ENCODE measurements at regions not wholly inside any gene's neighbourhood (a gene's known extent, or its start where the extent isn't known, plus 50 kb on each side); places are given as distances from the start of the nearest gene placed in this dataset.

DNA sequence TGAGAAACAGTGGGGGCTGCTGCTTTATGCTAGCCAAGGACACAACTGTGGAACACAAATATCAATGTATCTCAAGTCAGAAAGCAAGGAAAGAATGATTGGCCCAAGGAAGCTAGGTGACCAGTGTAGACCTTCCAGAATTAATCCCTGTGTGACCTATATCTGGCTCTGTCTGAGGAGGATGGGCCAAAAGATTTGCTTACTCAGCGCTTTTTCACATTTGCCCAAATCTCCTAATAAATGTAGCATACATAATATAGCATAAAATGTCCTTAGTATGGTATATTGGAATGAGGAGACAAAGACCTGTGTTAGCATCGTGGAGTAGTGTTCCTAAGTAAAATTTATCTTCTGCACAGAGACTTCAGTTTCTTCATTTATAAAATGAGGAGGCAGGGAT lies 66.7 kb upstream of the NT5C1B start:
- Mint-ChIP-seq H3K27me3 (ENCODE audit: insufficient read depth) (no peaks in the 10 kb centered on the region), H3K4me3 (no peak overlapping the region), H3K36me3 (ENCODE audit: low read depth) (no peaks in the 10 kb centered on the region), H3K27ac (no peak overlapping the region), H3K9me3 (no peaks in the 10 kb centered on the region), H3K4me1 (ENCODE audit: low read depth) (peaks cover 26% of the 10 kb centered on the region)
- TF ChIP-seq, protein P1, sequence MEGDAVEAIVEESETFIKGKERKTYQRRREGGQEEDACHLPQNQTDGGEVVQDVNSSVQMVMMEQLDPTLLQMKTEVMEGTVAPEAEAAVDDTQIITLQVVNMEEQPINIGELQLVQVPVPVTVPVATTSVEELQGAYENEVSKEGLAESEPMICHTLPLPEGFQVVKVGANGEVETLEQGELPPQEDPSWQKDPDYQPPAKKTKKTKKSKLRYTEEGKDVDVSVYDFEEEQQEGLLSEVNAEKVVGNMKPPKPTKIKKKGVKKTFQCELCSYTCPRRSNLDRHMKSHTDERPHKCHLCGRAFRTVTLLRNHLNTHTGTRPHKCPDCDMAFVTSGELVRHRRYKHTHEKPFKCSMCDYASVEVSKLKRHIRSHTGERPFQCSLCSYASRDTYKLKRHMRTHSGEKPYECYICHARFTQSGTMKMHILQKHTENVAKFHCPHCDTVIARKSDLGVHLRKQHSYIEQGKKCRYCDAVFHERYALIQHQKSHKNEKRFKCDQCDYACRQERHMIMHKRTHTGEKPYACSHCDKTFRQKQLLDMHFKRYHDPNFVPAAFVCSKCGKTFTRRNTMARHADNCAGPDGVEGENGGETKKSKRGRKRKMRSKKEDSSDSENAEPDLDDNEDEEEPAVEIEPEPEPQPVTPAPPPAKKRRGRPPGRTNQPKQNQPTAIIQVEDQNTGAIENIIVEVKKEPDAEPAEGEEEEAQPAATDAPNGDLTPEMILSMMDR (IDR thresholded peaks at IDR 0.05), result no peak
- no peak for DNase-seq

DNA sequence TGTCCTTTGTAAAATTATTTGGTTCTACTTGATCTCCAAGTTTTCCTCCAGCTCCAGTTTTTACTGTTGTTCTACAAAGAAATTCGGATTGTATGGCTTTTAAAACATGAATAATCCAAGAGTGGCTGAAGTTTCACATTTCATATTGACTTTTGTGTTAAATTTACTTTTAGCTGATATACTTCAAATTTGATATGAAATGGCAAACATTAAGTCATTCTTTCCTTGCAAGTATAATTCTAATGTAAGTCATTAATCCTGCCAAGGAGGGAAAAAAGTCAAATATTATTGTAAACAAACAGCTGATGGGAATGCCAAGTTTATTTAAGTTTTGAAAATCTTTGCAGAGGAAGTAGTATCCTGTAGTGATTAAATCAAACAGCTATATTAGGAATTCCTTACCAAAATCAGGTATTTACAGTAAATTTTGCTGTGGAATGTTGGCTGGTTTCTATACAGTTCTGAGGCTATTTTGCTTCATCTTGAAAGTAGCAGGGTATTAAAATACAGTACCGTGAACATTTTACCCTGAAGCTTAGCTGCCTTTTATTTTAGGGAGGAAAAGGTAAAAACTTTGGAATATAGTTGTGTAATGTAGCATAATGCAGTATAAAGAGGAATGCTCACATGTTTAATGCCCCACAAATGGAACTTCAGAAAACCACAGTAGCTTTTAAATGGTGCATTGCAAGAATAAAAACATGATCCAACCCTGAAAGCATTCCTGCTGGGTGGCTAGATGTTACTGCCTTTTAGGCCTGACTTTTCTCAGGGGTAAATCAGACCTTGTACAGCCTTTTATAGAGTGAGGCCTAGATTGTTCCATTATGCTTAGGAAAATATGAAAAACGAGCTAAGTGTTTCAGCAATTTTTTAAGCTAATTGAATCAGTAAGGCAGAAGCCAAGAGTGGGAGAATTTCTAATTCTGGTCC lies 62.7 kb upstream of the NT5C1B start:
- peak; percentile 71 for DNase-seq
- peak overlapping the region; percentile 80 for H3K27ac Mint-ChIP-seq
- no peaks in the 10 kb centered on the region; the same call in 1 of the 2 replicates for H3K27me3 Mint-ChIP-seq (ENCODE audit: insufficient read depth)
- H3K9me3 Mint-ChIP-seq, result no peaks in the 10 kb centered on the region
- TF ChIP-seq, protein P1 (IDR thresholded peaks at IDR 0.05), result no peak
- H3K4me3 Mint-ChIP-seq, result 0 out of 2 replicates have a peak overlapping the region, but pooled peaks have one; percentile 1
- peaks cover 47% of the 10 kb centered on the region for H3K4me1 Mint-ChIP-seq (ENCODE audit: low read depth)
- H3K36me3 Mint-ChIP-seq (ENCODE audit: low read depth), result no peaks in the 10 kb centered on the region

DNA sequence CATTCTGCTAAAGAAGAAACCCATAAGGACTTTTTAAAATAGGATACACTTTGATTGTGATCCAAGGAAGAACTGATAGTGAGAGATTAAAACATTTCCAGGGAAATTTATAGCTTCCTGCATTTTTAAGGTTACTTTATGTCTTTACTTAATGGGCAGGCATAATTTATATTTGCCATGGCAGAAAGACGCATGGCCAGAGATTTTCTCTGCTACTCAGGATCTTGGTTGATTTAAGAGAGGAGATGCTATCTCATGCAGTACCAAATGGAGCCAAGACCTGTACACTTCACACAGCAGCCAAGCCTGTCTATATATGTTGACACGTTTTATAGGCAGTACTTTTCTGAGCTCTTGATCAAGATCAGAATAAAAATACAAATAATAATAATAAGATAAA lies 60.9 kb upstream of the NT5C1B start:
- TF ChIP-seq, protein P1 (IDR thresholded peaks at IDR 0.05), result no peak
- peaks cover 51% of the 10 kb centered on the region for H3K4me1 Mint-ChIP-seq (ENCODE audit: low read depth)
- H3K27ac Mint-ChIP-seq, result no peak overlapping the region
- H3K27me3 Mint-ChIP-seq (ENCODE audit: insufficient read depth), result no peaks in the 10 kb centered on the region; the same call in 1 of the 2 replicates
- no peaks in the 10 kb centered on the region for H3K9me3 Mint-ChIP-seq
- H3K36me3 Mint-ChIP-seq (ENCODE audit: low read depth), result no peaks in the 10 kb centered on the region
- DNase-seq, result no peak
- no peak overlapping the region for H3K4me3 Mint-ChIP-seq

DNA sequence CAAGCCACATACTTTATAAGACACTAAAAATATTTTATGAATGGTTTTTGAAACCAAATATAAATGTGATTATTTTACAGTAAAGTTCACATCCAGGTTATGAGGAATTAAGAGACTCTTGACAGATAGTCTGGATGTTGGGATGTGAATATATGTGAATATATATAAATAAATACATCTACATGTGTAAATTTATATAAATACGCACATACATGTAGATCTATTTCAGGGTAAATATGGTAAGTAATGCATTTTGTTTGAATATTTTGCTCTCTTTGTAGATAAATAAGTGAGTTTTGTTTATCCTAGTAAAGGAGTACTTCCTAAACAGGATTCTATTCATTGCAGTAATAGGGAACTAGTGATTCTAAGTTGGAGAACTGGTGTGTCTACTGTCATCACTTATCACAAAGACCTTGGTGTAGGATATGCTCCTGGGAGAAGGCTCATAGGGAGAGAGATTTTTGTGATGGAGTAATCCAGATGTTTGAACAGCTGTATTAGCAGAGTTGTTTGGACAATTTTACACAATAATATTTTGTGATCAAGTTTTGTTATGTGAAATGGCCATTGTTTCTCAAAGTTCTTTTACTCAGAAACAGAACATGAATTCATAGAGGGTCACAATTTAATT lies 60.2 kb upstream of the NT5C1B start:
- H3K4me1 Mint-ChIP-seq (ENCODE audit: low read depth), result peaks cover 54% of the 10 kb centered on the region
- DNase-seq, result no peak
- H3K27me3 Mint-ChIP-seq (ENCODE audit: insufficient read depth), result no peaks in the 10 kb centered on the region; the same call in 1 of the 2 replicates
- no peaks in the 10 kb centered on the region for H3K9me3 Mint-ChIP-seq
- TF ChIP-seq, protein P1 (IDR thresholded peaks at IDR 0.05), result no peak
- H3K27ac Mint-ChIP-seq, result no peak overlapping the region
- no peak overlapping the region for H3K4me3 Mint-ChIP-seq
- H3K36me3 Mint-ChIP-seq (ENCODE audit: low read depth), result no peaks in the 10 kb centered on the region

DNA sequence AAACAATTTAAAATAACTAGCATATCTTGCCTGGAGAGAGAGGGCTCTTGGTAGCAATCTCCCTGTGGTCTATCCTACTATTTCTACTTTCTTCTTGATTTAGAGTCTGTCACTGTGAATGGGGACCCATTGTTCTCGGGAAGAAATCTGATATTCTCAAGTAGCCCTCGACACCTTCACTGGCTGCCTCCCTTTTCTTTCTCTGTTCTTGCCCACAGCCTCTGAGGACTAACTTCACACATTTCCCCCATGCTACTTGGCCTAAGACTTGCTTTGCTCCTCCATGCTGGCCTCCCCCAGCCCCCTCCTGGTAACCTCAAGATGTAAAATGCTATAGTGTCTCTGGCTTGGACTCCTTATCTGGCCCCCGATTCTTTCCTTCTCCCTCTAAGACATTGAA lies 58.8 kb upstream of the NT5C1B start:
- no peaks in the 10 kb centered on the region; the same call in 1 of the 2 replicates for H3K27me3 Mint-ChIP-seq (ENCODE audit: insufficient read depth)
- H3K36me3 Mint-ChIP-seq (ENCODE audit: low read depth), result no peaks in the 10 kb centered on the region
- no peak overlapping the region for H3K4me3 Mint-ChIP-seq
- H3K9me3 Mint-ChIP-seq, result no peaks in the 10 kb centered on the region
- no peak overlapping the region for H3K27ac Mint-ChIP-seq
- TF ChIP-seq, protein P1 (IDR thresholded peaks at IDR 0.05), result no peak
- peaks cover 50% of the 10 kb centered on the region for H3K4me1 Mint-ChIP-seq (ENCODE audit: low read depth)
- no peak for DNase-seq

Data from HFFc6 (cell line).